Hepatic stellate cell (primary cell): ENCODE measurements at regions not wholly inside any gene's neighbourhood (a gene's known extent, or its start where the extent isn't known, plus 50 kb on each side); places are given as distances from the start of the nearest gene placed in this dataset.
"Not testable (repeated sequence)": the region's sequence is repeated elsewhere in the genome, so short reads cannot be mapped to it uniquely, and the experiment has no call there.

Experiments
- DNase-seq: peaks from one replicate; pipeline ENCODE4 v3.0.0; 2011; ENCODE audit warnings: low spot score

- DNase-seq: peak; percentile 17
Measured at GRCh38 chr3:28575746-28576613, 227.4 kb upstream of the AZI2 start.

- DNase-seq: no peak
Measured at GRCh38 chr3:28576614-28577200, 228.1 kb upstream of the AZI2 start.

- no peak for DNase-seq
Measured at GRCh38 chr3:28577941-28578500, 229.4 kb upstream of the AZI2 start.

GRCh38 chr3:28586325-28586724 is 237.7 kb upstream of the AZI2 start:
- DNase-seq: no peak

- no peak for DNase-seq
Measured at GRCh38 chr3:28587723-28588122, 239.1 kb upstream of the AZI2 start.

GRCh38 chr3:28590216-28590615 is 241.6 kb upstream of the AZI2 start:
- no peak for DNase-seq

GRCh38 chr3:28590860-28591259 is 242.2 kb upstream of the AZI2 start:
- no peak for DNase-seq

GRCh38 chr3:28595372-28595771 is 246.7 kb upstream of the AZI2 start:
- DNase-seq: no peak

GRCh38 chr3:28597452-28597851 is 248.8 kb upstream of the AZI2 start:
- DNase-seq: no peak

GRCh38 chr3:28598165-28598564 is 249.5 kb upstream of the AZI2 start:
- no peak for DNase-seq

GRCh38 chr3:28601291-28601690 is 252.7 kb upstream of the AZI2 start:
- DNase-seq: no peak

GRCh38 chr3:28606283-28606682 is 257.7 kb upstream of the AZI2 start:
- DNase-seq: no peak

GRCh38 chr3:28612232-28612631 is 263.6 kb upstream of the AZI2 start:
- DNase-seq: no peak

- no peak for DNase-seq
Measured at GRCh38 chr3:28613511-28614106, 265.0 kb upstream of the AZI2 start.

GRCh38 chr3:28615071-28615470 is 266.4 kb upstream of the AZI2 start:
- no peak for DNase-seq

- no peak for DNase-seq
Measured at GRCh38 chr3:28615971-28616370, 267.3 kb upstream of the AZI2 start.

GRCh38 chr3:28617821-28618220 is 269.2 kb upstream of the AZI2 start:
- no peak for DNase-seq

- no peak for DNase-seq
Measured at GRCh38 chr3:28623106-28623505, 274.5 kb upstream of the AZI2 start.

GRCh38 chr3:28624084-28624483 is 275.5 kb upstream of the AZI2 start:
- DNase-seq: no peak

- DNase-seq: not testable (repeated sequence)
Measured at GRCh38 chr3:28627843-28628242, 279.2 kb upstream of the AZI2 start.

- no peak for DNase-seq
Measured at GRCh38 chr3:28634019-28634418, 285.4 kb upstream of the AZI2 start.

- DNase-seq: no peak
Measured at GRCh38 chr3:28637742-28638141, 289.1 kb upstream of the AZI2 start.

GRCh38 chr3:28645149-28645548 is 296.5 kb upstream of the AZI2 start:
- DNase-seq: no peak
